Uterus (tissue), 2 donors: ENCODE measurements at regions not wholly inside any gene's neighbourhood (a gene's known extent, or its start where the extent isn't known, plus 50 kb on each side); places are given as distances from the start of the nearest gene placed in this dataset.

Source experiments
- CTCF ChIP-seq, 4 experiments: fragments of 200-600 bp in 2 of 4; fragments of 450-650 bp in 2 of 4; sonication (generic) in 2 of 4; IDR thresholded peaks; one replicate each; pipeline ENCODE4 v1.5.1; 2016 to 2019; ENCODE audit warnings: antibody characterized with exemption in 4 of 4, mild to moderate bottlenecking in 2 of 4, moderate library complexity in 1 of 4
- POLR2A ChIP-seq, 2 donors: fragments of 450-650 bp; IDR thresholded peaks; one replicate each; pipeline ENCODE4 v1.6.1; 2016; ENCODE audit warnings: antibody characterized with exemption in 2 of 2, mild to moderate bottlenecking in 1 of 2, moderate library complexity in 1 of 2

GRCh38 chr5:96142786-96143434 is 181.3 kb upstream of the ELL2 start:
- no peak for TF ChIP-seq CTCF (IDR thresholded peaks at IDR 0.05)
- no peak for TF ChIP-seq POLR2A (IDR thresholded peaks at IDR 0.05)
